HEK293 (cell line): ENCODE measurements at regions not wholly inside any gene's neighbourhood (a gene's known extent, or its start where the extent isn't known, plus 50 kb on each side); places are given as distances from the start of the nearest gene placed in this dataset.

Experiments used
- CTCF ChIA-PET: fragments of 350-600 bp; formaldehyde crosslinking; extraction: SDS; loops from one replicate; lab custom pipeline; 2021; ENCODE audit warnings: antibody characterized with exemption; lab: Yijun Ruan, JAX
- POLR2A ChIA-PET: fragments of 300-600 bp; formaldehyde crosslinking; extraction: SDS; loops from one replicate; lab custom pipeline; 2020; ENCODE audit warnings: antibody characterized with exemption, inconsistent platforms; lab: Yijun Ruan, JAX
- H3K27ac ChIP-seq: fragments of 200-500 bp; sonication (Bioruptor generic); 2 replicates; pipeline ENCODE4 v1.5.1; 2014; ENCODE audit warnings: low read depth, low read length, control low read depth, inconsistent platforms; ENCODE audit errors: extremely low read depth
- H3K36me3 ChIP-seq, 2 experiments: fragments of 200-500 bp in 1 of 2; sonication (Bioruptor generic) in 1 of 2; 1 replicate in 1 of 2; 2 replicates in 1 of 2; pipeline ENCODE4 v1.5.1; 2014 to 2017; ENCODE audit warnings: inconsistent platforms in 2 of 2, low read length in 2 of 2; ENCODE audit not compliant: control insufficient read depth in 2 of 2, insufficient read depth in 1 of 2
- H3K4me1 ChIP-seq: fragments of 200-500 bp; sonication (Bioruptor generic); 2 replicates; pipeline ENCODE4 v1.5.1; 2014; ENCODE audit warnings: mild to moderate bottlenecking, low read length, inconsistent platforms; ENCODE audit not compliant: control insufficient read depth, insufficient read depth
- H3K4me3 ChIP-seq: 2 replicates; pipeline ENCODE4 v1.5.1; 2011; ENCODE audit warnings: low read depth, mild to moderate bottlenecking, control low read depth, low read length, moderate library complexity
- H3K9me3 ChIP-seq: fragments of 200-500 bp; sonication (Bioruptor generic); 2 replicates; pipeline ENCODE4 v1.5.1; 2014; ENCODE audit warnings: low read depth, low read length, inconsistent platforms; ENCODE audit not compliant: control insufficient read depth, insufficient read depth
- HOXC10 ChIP-seq: sonication (generic); formaldehyde crosslinking; IDR thresholded peaks from 2 replicates; pipeline ENCODE4 v1.8.1; 2023; ENCODE audit warnings: mild to moderate bottlenecking, missing genetic modification reagents
- INSM2 ChIP-seq: fragments of 450-650 bp; formaldehyde crosslinking; IDR thresholded peaks from 2 replicates; pipeline ENCODE4 v1.5.1; 2016; ENCODE audit warnings: missing biosample characterization, missing genetic modification characterization
- KLF10 ChIP-seq: fragments of 450-650 bp; IDR thresholded peaks from 2 replicates; pipeline ENCODE4 v1.5.1; 2018; ENCODE audit warnings: missing biosample characterization, mild to moderate bottlenecking, missing genetic modification characterization
- MEIS1 ChIP-seq: sonication (generic); formaldehyde crosslinking; IDR thresholded peaks from 2 replicates; pipeline ENCODE4 v1.8.1; 2022; ENCODE audit warnings: missing genetic modification reagents, mild to moderate bottlenecking, borderline replicate concordance
- SALL2 ChIP-seq: fragments of 450-650 bp; formaldehyde crosslinking; IDR thresholded peaks from 2 replicates; pipeline ENCODE4 v1.5.0; 2017; ENCODE audit warnings: missing biosample characterization, mild to moderate bottlenecking, missing genetic modification characterization, borderline replicate concordance
- SCRT2 ChIP-seq: fragments of 450-650 bp; formaldehyde crosslinking; IDR thresholded peaks from 2 replicates; pipeline ENCODE4 v1.5.1; 2016; ENCODE audit warnings: missing biosample characterization, missing genetic modification characterization
- YY2 ChIP-seq: fragments of 450-650 bp; formaldehyde crosslinking; IDR thresholded peaks from 2 replicates; pipeline ENCODE4 v1.5.1; 2016; ENCODE audit warnings: missing biosample characterization, missing genetic modification characterization
- ZBTB11 ChIP-seq: fragments of 450-650 bp; formaldehyde crosslinking; conservative IDR thresholded peaks from 2 replicates; pipeline ENCODE4 v1.5.1; 2016; ENCODE audit warnings: low read depth, missing biosample characterization, missing genetic modification characterization
- ZNF175 ChIP-seq: fragments of 450-650 bp; formaldehyde crosslinking; IDR thresholded peaks from 2 replicates; pipeline ENCODE4 v1.5.1; 2016; ENCODE audit warnings: missing biosample characterization, missing genetic modification characterization
- ZNF19 ChIP-seq: fragments of 450-650 bp; formaldehyde crosslinking; IDR thresholded peaks from 2 replicates; pipeline ENCODE4; 2016; ENCODE audit warnings: missing biosample characterization, missing genetic modification characterization, low read depth
- ZNF202 ChIP-seq: fragments of 450-650 bp; formaldehyde crosslinking; IDR thresholded peaks from 2 replicates; pipeline ENCODE4 v1.5.1; 2016; ENCODE audit warnings: missing biosample characterization, missing genetic modification characterization, borderline replicate concordance
- ZNF221 ChIP-seq: fragments of 450-650 bp; formaldehyde crosslinking; IDR thresholded peaks from 2 replicates; pipeline ENCODE4 v1.5.1; 2017; ENCODE audit warnings: missing biosample characterization, missing genetic modification characterization, borderline replicate concordance
- ZNF398 ChIP-seq: fragments of 450-650 bp; formaldehyde crosslinking; IDR thresholded peaks from 2 replicates; pipeline ENCODE4 v1.5.1; 2017; ENCODE audit warnings: missing biosample characterization, missing genetic modification characterization
- ZNF404 ChIP-seq: fragments of 450-650 bp; formaldehyde crosslinking; IDR thresholded peaks from 2 replicates; pipeline ENCODE4 v1.5.1; 2017; ENCODE audit warnings: missing biosample characterization, missing genetic modification characterization
- ZNF433 ChIP-seq: fragments of 450-650 bp; formaldehyde crosslinking; IDR thresholded peaks from 2 replicates; pipeline ENCODE4 v1.5.1; 2016; ENCODE audit warnings: missing biosample characterization, missing genetic modification characterization, low read depth
- ZNF548 ChIP-seq: fragments of 450-650 bp; formaldehyde crosslinking; IDR thresholded peaks from 2 replicates; pipeline ENCODE4 v1.5.1; 2016; ENCODE audit warnings: missing biosample characterization, missing genetic modification characterization
- ZNF558 ChIP-seq: fragments of 450-650 bp; formaldehyde crosslinking; IDR thresholded peaks from 2 replicates; pipeline ENCODE4 v1.5.1; 2016; ENCODE audit warnings: missing biosample characterization, missing genetic modification characterization
- ZNF561 ChIP-seq: fragments of 450-650 bp; IDR thresholded peaks from 2 replicates; pipeline ENCODE4 v1.5.1; 2018; ENCODE audit warnings: missing biosample characterization, missing genetic modification characterization, borderline replicate concordance
- ZNF624 ChIP-seq: fragments of 450-650 bp; formaldehyde crosslinking; IDR thresholded peaks from 2 replicates; pipeline ENCODE4 v1.5.1; 2017; ENCODE audit warnings: missing biosample characterization, missing genetic modification characterization
- ZNF658 ChIP-seq: fragments of 450-650 bp; formaldehyde crosslinking; IDR thresholded peaks from 2 replicates; pipeline ENCODE4; 2016; ENCODE audit warnings: missing biosample characterization, missing genetic modification characterization
- ZNF670 ChIP-seq: fragments of 450-650 bp; formaldehyde crosslinking; IDR thresholded peaks from 2 replicates; pipeline ENCODE4 v1.5.1; 2016; ENCODE audit warnings: missing biosample characterization, missing genetic modification characterization, low read depth
- ZNF707 ChIP-seq: fragments of 450-650 bp; formaldehyde crosslinking; IDR thresholded peaks from 2 replicates; pipeline ENCODE4 v1.5.1; 2016; ENCODE audit warnings: missing biosample characterization, missing genetic modification characterization
- ZNF76 ChIP-seq: fragments of 450-650 bp; formaldehyde crosslinking; IDR thresholded peaks from 2 replicates; pipeline ENCODE4; 2016; ENCODE audit warnings: low read depth, missing biosample characterization, missing genetic modification characterization, borderline replicate concordance
- ZNF791 ChIP-seq: fragments of 450-650 bp; formaldehyde crosslinking; IDR thresholded peaks from 2 replicates; pipeline ENCODE4 v1.5.1; 2016; ENCODE audit warnings: missing biosample characterization, missing genetic modification characterization
- ZNF830 ChIP-seq: fragments of 450-650 bp; IDR thresholded peaks from 2 replicates; pipeline ENCODE4 v1.5.0; 2018; ENCODE audit warnings: missing biosample characterization, missing genetic modification characterization, low read depth, mild to moderate bottlenecking, moderate library complexity
- ZSCAN18 ChIP-seq: fragments of 450-650 bp; formaldehyde crosslinking; IDR thresholded peaks from 2 replicates; pipeline ENCODE4 v1.5.1; 2016; ENCODE audit warnings: missing biosample characterization, missing genetic modification characterization
- ZSCAN5A ChIP-seq: fragments of 450-650 bp; formaldehyde crosslinking; IDR thresholded peaks from 2 replicates; pipeline ENCODE4 v1.5.1; 2016; ENCODE audit warnings: missing biosample characterization, missing genetic modification characterization

GRCh38 chr4:96685691-96686090, 845.8 kb downstream of the PDHA2 start:
- Histone ChIP-seq H3K4me3 (no peak overlapping the region), H3K4me1 (no peaks in the 10 kb centered on the region), H3K27ac (no peak overlapping the region), H3K9me3 (no peaks in the 10 kb centered on the region), H3K36me3 (no peaks in the 10 kb centered on the region)
- ChIA-PET POLR2A (no interaction called here), CTCF (no interaction called here)
- TF ChIP-seq YY2 (tag by site-specific recombination) = no peak
- no peak for TF ChIP-seq ZNF670 (tag by site-specific recombination)
- TF ChIP-seq ZNF558 (tag by site-specific recombination) = no peak
- TF ChIP-seq ZSCAN5A (tag by site-specific recombination) = no peak
- no peak for TF ChIP-seq ZNF175 (tag by site-specific recombination)
- no peak for TF ChIP-seq ZNF561 (tag by site-specific recombination)
- no peak for TF ChIP-seq SALL2 (tag by site-specific recombination)
- TF ChIP-seq ZNF404 (tag by site-specific recombination) = no peak
- TF ChIP-seq ZNF658 = no peak
- no peak for TF ChIP-seq ZNF76 (tag by site-specific recombination)
- TF ChIP-seq ZBTB11 (tag by site-specific recombination) = no peak
- TF ChIP-seq HOXC10 (CRISPR knock-in tag) = no peak
- TF ChIP-seq ZNF19 (tag by site-specific recombination) = no peak
- TF ChIP-seq ZNF221 (tag by site-specific recombination) = no peak
- no peak for TF ChIP-seq ZNF548 (tag by site-specific recombination)
- TF ChIP-seq ZNF791 (tag by site-specific recombination) = no peak
- TF ChIP-seq INSM2 (tag by site-specific recombination) = no peak
- TF ChIP-seq ZNF433 = no peak
- TF ChIP-seq KLF10 = no peak
- no peak for TF ChIP-seq ZNF707 (tag by site-specific recombination)

GRCh38 chr4:96691521-96691920, 851.6 kb downstream of the PDHA2 start:
- POLR2A ChIA-PET = no interaction called here
- H3K4me1 ChIP-seq = no peaks in the 10 kb centered on the region
- H3K27ac ChIP-seq = no peak overlapping the region
- H3K36me3 ChIP-seq = no peaks in the 10 kb centered on the region
- no peak overlapping the region for H3K4me3 ChIP-seq
- CTCF ChIA-PET = no interaction called here
- no peaks in the 10 kb centered on the region for H3K9me3 ChIP-seq
- no peak for TF ChIP-seq SCRT2 (tag by site-specific recombination)
- TF ChIP-seq ZNF670 (tag by site-specific recombination) = no peak
- no peak for TF ChIP-seq ZNF558 (tag by site-specific recombination)
- TF ChIP-seq ZNF830 (tag by site-specific recombination) = no peak
- no peak for TF ChIP-seq ZNF202 (tag by site-specific recombination)
- no peak for TF ChIP-seq ZSCAN18
- no peak for TF ChIP-seq ZNF398 (tag by site-specific recombination)
- TF ChIP-seq ZNF624 (tag by site-specific recombination) = no peak
- no peak for TF ChIP-seq MEIS1 (CRISPR knock-in tag)
